GM18867 (cell line): ENCODE measurements at regions not wholly inside any gene's neighbourhood (a gene's known extent, or its start where the extent isn't known, plus 50 kb on each side); places are given as distances from the start of the nearest gene placed in this dataset.
"Not testable (repeated sequence)": the region's sequence is repeated elsewhere in the genome, so short reads cannot be mapped to it uniquely, and the experiment has no call there.

Experiments used
- ATAC-seq: cut with Tn5 transposase; IDR thresholded peaks from one replicate; pipeline ENCODE4 v1.9.1; 2021; ENCODE audit warnings: mild to moderate bottlenecking, moderate library complexity; ENCODE audit not compliant: unreplicated experiment

DNA sequence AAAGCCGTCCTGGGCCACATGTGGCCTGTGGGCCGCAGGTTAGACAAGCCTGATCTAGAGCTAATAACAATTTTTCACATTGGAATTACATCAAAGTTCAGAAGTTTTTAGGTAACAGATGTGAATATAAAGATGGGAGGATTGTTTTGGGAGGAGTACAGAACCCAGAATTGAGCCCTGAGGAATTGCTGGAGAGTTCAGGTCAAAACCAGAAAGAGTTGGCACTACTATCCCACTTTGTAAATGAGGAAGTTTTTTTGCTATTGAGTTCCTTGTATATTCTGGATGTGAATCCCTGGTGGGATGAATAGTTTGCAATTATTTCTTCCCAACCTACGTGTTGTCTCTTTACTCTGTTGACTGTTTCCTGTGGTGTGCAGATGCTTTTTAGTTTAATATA lies 109.5 kb upstream of the LIPC start:
- ATAC-seq: no peak

DNA sequence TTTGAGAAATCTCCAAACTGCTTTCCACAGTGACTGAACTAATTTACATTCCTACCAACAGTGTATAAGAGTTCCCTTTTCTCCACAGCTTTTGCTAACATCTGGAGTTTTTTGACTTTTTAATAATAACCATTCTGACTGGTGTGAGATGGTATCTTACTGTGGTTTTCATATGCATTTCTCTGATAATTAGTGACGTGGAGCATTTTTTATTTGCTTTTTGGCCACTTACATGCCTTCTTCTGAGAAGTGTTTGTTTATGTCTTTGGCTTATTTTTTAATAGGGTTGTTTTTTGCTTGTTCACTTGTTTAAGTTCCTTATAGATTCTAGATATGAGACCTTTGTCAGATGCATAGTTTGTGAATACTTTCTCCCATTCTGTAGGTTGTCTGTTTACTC lies 108.5 kb upstream of the LIPC start:
- ATAC-seq: not testable (repeated sequence)

DNA sequence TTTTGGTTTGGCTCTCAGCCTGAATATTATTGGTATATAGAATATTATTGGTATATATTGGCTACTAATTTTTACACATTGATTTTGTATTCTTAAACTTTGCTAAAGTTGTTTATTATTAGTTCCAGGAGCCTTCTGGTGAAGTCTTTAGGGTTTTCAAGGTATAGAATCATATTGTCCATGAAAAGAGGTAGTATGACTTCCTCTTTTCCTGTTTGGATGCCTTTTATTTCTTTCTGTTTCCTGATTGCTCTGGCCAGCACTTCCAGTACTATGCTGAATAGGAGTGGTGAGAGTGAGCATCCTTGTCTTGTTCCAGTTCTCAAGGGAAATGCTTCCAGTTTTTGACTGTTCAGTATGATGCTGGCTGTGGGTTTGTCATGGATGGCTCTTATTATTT lies 107.3 kb upstream of the LIPC start:
- ATAC-seq: no peak

DNA sequence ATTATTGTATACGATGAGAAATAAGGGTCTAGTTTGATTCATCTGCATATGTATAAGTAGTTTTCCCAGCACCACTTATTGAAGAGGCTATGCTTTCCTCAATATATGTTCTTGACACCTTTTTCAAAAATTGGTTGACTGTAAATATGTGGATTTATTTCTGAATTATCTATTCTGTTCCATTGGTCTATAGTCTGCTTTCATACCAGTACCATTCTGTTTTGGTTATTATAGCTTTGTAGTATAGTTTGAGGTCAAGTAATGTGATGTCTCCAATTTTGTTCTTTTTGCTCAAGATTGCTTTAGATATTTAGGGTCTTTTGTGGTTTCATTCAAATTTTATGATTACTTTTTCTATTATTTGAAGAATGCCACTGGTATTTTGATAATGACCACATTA lies 103.8 kb upstream of the LIPC start:
- no peak for ATAC-seq

DNA sequence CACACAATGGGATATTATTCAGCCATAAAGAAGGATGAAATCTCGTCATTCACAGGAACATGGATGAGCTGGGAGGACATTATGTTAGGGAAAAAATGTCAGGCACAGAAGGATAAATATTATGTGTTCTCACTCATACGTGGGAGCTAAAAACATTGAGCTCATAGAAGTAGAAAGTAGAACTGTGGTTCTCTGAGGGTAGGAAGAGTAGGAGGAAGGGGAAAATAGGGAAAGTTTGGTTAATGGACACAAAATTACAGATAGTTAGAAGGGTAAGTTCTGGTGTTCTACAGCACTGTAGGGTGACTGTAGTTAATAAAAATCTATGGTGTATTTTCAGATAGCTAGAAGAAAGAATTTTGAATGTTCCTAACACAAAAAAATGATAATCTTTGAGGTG lies 102.6 kb upstream of the LIPC start:
- no peak for ATAC-seq

DNA sequence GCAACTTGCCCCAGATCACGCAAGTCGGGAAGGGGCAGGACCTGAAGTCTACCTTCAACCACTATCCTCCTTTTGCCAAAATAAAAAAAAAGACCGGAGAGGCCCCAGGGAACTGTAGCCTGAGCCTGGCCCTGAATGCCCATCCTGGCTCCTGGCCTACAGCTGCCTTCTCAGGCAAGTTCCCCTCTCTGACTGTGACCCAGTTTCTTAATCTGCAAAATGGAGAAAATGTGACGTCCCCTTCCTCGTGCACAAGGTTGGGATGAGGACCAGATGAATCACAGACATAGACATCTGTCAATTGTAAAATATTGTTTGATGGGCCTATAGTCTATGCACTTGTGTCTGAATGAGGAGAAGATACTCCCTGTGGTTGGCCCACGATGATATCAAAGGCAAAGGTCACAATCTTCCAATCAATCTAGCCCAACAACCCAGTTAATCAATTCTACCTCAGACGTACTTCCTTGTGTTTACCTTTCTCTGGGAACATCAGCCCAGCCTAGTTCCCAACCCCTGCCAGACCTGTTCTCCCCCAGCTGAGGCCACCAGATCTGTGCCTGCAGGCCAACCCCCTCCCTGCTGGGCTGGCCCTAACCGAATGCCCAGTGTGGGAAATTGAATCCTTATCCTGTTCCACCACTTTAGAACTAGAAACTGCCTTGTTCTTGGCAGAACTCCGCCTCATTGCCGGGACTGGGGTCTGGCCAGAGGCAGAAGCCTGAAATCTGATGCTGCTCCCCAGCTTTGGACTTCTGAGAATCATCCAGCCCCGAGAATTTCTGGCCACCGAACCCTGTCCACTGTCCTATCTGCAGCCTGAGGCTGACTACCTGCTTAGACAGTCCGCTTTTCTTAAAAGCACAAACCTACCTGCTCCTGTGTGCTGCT lies 101.8 kb upstream of the LIPC start:
- ATAC-seq: no peak

DNA sequence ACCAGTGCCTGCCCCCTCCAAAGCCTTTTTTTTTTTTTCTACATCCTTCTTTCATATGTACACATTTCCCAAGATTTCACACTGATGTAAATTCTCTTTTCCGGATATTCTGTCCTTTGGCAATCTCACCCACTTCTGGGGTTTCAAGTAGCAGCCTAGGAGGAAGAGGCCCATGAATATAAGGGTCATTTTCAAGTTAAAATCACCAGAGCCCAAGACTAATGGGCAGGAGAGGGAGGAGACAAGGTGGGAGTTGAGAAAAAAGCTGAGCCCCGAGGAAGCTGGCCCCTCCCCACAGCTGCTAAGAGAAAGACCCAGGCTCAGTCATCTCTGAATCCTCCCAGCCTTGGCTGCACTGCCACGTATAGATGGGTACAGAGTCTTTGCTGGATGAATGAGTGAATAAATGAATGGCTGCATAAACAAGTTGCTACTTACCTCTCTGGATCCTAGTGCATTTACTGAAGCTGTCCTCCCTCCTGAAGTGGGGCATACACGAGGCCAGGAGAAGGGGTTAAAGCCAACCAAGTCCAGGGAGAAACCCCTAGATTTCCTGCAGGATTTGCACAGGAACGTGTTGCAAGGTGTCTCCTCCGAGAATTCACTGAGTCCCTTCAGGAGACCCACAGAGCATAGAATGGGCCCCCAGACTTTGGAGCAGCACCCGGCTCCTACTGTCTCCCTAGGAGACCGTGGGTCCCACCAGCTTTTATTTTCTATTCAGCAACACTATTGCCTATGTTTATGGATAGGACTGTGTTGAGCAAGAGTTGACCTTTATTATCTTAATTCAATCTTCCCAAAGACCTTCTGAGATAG lies 100.8 kb upstream of the LIPC start:
- ATAC-seq: no peak

DNA sequence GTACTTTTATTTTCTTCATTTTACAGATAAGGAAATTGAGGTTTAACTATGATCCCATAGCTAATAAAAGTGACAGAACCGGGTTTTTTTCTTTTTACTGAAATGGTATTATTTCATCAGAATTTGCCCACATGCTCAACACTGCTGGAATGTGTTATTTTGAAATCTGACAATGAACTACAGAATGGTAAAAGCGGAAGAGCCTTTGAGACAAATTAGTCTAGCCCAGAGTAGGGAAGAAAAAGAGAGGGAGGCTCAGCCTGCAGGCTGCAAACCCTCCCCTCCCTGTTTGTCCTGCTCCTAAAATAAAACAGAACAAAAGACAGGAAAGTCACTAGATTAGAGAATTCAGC lies 100.3 kb upstream of the LIPC start:
- ATAC-seq: no peak

DNA sequence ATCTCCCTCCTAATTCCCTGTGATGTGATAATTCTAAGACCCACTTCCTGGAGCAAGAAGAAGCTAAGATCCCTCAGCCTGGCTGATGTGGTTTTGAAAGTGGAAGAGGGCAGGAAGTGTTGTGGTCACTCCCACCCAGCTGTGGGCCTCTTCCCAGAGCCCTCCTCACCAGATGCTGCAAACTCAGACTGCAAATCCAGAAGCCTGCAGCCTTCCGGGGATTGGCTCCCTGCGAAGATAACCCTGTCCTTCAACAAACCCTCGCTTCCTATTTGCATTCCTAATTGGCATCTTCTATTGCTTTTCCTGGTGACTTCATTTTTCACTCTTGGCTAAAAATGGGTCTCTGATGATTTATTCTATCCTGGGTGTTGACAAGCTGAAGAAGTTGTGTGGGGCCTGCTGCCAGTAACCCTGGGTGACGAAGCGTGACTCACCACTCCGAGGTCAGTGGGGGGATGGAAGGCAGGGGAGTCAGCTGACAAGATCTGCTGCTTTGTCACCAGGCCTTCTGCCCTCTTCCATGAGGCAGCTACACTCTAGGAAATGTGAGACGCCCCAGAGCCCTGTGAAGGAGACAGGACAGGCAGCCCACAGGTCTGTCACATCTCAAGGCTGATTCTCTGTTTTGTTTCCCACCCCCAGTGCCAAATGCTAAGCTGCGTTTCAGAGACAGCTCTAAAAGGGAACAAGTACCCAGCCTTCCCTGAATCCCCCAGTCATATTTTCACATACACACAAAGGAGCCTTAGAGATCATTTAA lies 99.7 kb upstream of the LIPC start:
- ATAC-seq: peak; percentile 89

DNA sequence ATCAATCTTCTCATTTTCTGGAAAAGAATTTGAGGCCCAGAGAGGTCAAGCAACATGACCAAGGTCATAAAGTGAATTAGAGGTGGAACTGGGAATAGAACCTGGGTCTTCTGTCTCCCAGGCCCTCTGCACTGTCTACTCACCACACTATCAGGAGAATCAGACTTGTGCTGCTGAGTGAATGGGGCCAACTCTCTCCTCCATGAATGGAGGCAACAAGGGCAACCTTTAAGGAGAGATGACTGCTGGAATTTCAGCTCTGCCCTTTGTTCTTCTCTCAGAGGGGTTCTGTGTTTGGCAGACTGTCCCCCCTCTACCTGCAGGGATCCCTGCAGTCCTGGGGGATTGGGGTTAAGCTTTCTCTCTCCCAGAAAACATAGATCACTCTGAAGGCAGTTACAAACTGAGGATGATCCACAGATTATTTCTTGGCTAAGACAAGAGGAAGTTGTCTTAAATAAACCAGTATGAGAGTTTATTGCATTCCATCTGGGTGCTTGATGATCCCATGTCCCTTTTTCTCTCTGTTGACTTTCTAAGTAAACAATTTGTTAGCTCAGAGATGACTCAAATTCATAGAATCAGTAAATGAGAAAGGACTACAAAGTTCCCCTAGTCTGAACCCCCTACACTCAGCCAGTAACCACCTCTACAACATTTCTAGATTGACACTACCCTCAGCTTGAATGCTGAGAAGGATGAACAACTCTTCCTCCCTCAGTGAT lies 99.0 kb upstream of the LIPC start:
- ATAC-seq: no peak

DNA sequence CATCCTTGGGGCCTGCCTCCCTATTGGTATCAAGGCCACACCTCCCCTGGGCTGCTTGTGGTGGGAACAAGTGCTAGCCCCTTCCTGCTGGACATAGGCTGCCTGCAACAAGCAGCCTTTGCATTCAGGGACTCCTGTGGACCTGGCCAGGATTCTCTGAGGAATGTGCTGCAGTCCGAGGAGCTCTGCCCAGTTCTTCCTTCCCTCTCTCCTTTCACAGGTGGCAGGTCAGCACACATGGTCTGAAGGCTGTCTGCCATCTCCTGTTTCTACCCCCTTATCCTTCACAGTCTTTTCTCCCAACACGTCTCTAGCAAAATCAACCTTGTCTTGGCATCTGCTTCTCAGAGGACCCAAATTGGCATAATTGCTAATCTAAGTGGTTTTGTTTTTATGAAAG lies 97.0 kb upstream of the LIPC start:
- no peak for ATAC-seq

DNA sequence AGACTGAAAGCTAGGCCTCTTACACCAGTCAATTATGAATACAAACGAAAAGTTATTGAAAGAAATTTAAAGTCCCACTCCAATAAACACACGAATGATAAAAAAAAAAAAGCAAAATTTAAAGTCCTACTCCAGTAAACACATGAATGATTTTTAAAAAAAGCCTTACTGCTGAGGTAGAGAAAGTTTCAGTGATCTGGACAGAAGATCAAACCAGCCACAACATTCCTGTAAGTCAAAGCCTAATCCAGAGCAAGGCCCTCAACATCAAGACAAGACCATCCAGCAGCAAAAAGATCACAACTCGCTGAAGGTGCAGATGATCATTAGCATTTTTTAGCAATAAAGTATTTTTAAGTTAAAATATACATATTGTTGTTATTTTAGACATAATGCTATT lies 95.6 kb upstream of the LIPC start:
- ATAC-seq: no peak

DNA sequence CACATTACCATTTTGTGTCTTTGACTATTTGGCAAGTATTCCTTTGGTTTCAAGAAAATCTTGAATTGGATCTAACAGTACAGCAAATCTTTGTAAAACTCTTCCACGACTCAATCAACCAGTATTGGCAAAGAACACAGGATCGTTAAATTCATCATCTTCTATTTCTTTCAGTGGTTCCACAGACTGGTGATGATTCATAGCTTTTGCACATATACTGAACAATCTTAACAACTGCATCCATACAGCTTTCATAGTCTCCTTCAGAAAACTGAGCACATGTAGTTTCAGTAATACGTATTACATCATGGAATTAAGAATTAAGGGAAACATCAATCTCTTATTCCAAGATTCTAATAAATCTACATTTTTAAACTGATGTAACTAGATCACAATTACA lies 91.6 kb upstream of the LIPC start:
- no peak for ATAC-seq

DNA sequence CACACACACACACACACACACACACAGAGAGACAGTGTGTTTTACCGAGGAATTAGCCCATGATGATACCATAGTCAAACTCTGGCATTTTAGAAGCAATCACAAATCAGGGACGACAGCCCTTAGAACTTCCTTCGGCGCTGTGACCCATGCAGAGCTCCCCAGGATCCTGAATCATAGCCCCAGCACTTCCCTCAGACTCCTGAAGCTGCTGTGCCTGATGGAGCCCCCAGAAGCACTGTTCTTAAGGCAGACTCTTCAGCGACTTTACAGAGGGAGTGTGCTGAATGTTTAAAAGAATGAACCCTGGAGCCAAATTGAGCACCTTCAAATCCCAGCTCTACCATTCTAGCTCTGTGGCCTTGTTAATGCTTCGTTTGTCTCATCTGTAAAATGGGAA lies 89.3 kb upstream of the LIPC start:
- ATAC-seq: no peak

DNA sequence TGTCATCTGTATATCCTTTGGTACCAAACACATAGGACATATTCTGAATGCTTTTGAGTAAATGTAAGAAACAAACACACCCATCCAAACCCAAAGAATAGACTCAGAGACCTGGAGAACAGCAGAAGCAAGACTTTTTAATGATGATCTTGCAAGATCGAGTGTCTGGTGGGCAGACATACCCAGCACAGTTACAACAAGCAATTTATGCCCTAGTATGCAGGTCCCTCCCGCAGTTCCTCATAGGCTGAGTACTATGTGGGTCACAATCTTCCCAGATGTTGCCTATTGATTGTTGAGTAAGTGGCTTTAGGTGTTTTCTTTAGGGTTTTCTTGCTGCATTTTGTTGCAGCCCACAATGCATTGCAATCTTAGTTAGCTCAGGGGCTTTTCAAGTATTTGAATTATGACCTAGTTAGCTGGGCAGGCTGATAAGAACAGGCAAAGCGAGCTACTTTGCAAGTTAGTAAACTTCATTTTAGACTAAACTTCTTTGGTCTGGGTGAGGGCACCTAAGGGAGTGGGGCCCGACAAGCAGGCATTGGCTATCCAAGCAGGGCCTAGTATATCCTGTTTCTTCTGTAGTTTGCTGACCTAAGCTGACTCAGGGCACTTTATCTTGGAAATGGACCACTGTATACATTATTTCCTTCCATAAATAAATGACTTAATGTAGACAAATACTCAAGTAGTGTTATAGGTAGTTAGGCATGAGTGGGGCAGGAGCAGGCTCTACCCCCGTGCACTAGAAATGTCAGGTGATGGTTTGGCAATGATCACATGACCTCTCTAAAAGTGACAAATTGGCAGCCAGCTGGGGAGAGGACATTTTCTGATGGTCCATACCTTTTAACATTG lies 87.3 kb upstream of the LIPC start:
- ATAC-seq: no peak

DNA sequence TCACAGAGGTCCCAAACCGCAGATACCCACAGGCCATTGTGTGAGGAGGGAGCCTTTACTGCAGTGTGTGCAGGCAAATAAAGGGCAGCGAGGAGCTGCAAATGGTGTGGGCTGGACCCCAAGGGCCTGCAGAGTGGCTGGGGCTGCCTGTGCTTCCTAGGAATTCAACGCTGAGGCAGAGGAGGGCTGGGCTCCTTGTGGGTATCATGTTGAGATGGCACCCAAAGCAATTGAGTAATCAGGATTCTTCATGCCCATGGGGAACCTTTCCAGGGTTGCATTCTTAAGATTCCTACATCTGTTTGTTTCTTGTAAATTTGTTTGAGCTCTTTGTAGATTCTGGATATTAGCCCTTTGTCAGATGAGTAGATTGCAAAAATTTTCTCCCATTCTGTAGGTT lies 85.4 kb upstream of the LIPC start:
- ATAC-seq: no peak

DNA sequence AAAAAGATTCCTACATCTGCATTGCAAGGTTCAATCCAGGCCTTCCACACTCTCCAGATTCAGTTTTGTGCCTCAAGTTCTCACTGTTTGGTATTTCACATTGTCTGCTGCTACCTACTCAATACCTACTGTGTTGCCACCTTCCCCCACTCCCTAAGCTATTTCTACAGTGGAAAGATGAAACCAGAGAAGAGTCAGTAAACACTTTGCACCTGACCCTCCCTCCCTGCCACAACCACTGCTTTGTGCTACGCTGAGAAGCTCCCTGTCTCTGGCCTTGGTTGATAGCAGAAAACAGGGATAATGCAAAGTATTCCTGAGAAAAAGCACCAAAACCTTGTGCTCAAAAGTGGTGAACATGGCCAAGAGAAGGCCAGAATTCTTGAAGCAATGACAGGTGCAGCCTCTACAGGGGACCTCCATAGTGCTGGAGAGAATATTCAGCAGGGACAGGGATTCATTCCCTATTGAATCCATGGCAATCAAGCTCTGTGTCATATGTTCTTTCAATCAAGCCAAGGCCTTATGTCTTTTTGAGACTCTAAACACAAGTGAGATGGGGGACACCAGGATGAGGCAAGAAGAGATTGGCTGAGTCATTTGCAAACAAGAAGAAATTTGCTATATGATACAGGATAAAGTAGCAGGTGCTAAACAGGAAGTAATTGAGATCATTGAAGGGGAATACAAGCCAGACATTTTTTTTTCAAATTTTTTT lies 83.5 kb upstream of the LIPC start:
- ATAC-seq: no peak

DNA sequence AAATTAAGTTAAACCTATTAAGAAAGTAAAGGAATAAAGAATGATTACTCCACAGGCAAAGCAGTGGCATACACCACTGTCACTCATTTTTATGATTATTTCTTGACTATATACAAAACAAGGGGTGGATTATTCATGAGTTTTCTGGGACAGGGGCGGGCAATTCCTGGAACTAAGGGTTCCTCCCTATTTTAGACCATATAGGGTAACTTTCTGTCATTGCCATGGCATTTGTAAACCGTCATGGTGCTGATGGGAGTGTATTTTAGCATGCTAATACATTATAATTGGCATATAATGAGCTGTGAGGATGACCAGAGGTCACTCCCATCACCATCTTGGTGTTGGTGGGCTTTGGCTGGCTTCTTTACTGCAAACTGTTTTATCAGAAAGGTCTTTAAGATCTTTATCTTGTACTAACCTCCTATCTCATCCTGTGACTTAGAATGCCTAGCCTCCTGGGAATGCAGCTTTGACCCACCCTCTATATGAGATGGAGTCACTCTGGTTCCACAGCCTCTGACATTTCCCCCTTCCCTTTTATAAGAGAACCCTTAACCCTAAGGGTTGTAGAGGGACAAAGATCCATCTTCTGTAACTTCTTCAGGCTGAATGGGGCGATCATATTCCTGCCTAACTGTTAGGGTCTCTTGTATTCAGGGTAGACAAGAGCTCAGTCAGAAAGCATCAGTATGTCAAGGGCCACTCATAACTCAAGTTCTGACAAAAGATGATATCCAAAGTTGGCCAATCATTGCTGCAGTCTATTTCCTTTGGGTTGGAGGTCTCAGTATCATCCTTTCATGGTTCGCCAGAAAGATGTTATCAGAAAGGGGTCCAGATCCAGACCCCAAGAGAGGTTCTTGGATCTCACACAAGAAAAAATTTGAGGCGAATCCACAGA lies 79.5 kb upstream of the LIPC start:
- ATAC-seq: no peak
